Omental fat pad (tissue), 3 donors: ENCODE measurements at regions not wholly inside any gene's neighbourhood (a gene's known extent, or its start where the extent isn't known, plus 50 kb on each side); places are given as distances from the start of the nearest gene placed in this dataset.

Experiments
- ATAC-seq: fragments of 150-250 bp; one replicate; pipeline ENCODE4 v1.9.1; 2016; ENCODE audit warnings: mild to moderate bottlenecking, moderate library complexity; ENCODE audit not compliant: low FRiP score
- DNase-seq: peaks from one replicate; pipeline ENCODE4 v3.0.0-alpha.2; 2019; ENCODE audit warnings: low spot score
- TF ChIP-seq, protein P1 (sequence below), 3 donors: fragments of 450-650 bp; IDR thresholded peaks; one replicate each; pipeline ENCODE4 v1.5.1; 2016 to 2017; ENCODE audit warnings: antibody characterized with exemption in 3 of 3, mild to moderate bottlenecking in 3 of 3, moderate library complexity in 2 of 3

DNA sequence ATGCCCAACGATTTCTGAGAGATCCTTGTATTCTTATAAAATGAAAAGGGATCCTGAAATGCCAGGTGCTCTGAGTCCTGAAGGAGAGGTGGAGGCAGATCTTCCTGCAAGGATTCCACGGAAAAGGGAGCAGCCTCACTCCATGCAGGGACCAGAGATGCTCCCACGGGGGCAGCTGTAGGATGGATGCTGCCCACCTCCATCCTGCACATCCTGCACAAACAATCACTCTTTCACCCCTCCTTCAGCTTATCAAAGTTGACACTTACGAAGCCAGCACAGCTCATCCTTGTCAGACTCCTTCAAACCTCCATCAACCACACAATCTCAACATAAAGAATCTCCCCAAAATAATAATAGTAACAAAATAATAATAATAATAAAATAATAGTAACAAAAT lies 119.1 kb downstream of the GGTLC2 start:
- TF ChIP-seq, protein P1, sequence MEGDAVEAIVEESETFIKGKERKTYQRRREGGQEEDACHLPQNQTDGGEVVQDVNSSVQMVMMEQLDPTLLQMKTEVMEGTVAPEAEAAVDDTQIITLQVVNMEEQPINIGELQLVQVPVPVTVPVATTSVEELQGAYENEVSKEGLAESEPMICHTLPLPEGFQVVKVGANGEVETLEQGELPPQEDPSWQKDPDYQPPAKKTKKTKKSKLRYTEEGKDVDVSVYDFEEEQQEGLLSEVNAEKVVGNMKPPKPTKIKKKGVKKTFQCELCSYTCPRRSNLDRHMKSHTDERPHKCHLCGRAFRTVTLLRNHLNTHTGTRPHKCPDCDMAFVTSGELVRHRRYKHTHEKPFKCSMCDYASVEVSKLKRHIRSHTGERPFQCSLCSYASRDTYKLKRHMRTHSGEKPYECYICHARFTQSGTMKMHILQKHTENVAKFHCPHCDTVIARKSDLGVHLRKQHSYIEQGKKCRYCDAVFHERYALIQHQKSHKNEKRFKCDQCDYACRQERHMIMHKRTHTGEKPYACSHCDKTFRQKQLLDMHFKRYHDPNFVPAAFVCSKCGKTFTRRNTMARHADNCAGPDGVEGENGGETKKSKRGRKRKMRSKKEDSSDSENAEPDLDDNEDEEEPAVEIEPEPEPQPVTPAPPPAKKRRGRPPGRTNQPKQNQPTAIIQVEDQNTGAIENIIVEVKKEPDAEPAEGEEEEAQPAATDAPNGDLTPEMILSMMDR (IDR thresholded peaks at IDR 0.05) = no peak
- ATAC-seq = no peak
- DNase-seq = no peak

DNA sequence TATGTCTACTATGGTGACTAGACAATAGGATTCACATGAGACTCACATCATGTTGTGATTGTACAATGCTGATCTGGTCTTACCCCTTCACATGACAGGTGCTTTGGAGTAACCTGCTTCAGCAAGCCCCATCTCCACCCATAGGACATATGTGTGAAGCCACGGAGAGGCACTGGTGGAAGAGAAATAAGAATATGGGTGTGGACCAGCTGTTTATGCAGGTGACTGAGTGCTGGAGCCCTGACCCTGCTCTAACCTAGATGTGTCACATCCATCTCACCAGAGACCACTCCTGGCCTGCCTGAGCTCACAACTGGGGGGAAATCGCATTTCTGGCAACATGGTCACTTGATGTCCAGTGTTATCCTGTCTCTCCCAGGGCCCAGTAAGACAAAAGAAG lies 119.7 kb downstream of the GGTLC2 start:
- TF ChIP-seq, protein P1 (IDR thresholded peaks at IDR 0.05) = no peak
- DNase-seq (no peak), ATAC-seq (no peak)

DNA sequence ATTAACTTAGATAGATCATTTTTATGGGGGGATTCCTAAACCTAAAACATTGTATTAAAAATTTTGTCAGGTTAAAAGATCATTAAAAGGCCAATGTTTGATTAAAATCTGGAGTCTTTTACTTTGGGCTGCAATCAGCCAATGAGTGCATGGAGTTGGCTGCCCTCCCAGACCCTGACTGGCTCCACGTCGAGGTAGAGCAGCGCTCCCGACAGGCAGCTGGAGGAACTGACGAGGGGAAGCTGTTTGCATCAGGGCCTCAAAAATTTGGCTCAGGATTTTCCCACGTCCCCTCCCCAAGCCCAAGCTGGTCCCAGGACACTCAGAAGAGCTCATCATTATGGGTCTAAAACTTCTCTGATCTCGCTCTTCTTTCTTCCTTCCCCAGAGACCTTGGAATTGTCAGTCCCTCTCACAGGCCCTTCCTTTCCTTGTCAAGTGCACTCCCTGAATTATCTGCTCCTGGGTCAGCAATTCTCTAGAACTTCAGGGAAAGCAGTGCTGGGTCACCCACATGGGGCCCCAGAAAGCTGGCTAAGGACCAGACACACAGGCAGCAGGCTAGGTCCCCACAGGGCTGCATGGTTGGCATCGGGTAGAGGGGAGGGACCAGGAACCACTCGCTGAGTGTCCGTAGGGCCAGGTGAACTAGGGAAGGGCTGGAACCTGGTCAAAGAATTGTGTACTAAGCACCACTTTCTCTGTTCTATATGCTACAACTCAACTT lies 119.6 kb upstream of the IGLL5 start:
- ATAC-seq = no peak
- DNase-seq = no peak
- TF ChIP-seq, protein P1 (IDR thresholded peaks at IDR 0.05) = no peak

DNA sequence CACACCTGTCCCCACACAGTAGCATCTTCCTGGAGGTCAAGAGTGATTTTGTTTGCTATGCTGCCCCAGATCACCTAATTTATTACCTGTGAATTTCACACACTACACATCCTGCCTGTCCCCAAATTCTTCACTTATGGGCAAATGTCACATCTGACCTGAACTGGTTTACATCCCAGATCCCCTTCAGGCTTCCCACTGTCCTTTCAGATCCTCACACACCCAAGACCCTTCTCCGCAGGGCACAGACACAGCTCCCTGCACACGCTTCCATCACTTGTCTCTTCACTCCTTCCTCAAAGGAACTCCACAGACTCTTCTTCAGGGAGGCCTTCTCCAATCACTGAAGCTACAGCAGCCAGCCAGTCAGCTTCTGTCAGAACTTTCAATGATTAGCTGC lies 118.7 kb upstream of the IGLL5 start:
- TF ChIP-seq, protein P1 (IDR thresholded peaks at IDR 0.05) = no peak
- ATAC-seq (no peak), DNase-seq (no peak)

DNA sequence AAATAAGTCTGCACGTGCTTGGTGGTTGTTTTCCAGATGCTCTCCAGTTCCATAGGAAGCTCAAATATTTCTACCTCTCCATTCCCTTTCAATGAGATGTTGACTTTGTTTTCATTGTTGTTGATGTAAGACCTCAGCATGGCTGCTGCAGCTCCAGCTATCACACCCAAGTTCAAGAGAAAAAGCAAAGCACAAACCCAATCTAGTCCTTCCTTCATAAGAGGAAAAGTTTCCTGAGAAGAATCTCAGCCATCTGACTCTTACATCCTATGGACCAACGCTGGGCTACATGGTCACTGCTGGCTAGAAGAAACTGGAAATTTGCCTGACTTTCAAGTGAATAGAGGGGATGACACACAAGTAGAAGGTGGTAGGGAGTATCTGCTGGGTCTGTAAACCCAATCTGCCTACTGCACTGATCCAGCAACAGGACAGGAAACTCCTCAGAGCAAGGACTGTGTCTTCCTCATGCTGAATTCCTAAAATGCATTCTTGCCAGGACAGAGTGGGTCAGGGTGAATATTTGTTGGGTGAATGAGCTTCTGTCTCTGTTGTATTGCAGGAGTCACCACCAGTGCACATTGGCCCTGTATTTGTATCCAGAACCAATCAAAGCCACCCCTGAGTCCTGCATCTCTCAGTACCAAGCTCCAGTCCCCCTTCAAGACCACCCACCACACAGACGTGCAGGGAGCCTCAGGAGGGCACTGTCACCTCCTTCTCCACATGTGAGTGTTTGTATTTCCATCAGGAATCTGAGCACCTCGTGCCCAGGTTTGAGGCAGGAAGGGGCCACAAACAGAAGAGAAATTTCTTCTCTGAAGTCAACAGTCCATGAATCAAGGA lies 118.0 kb upstream of the IGLL5 start:
- TF ChIP-seq, protein P1 (IDR thresholded peaks at IDR 0.05) = no peak
- DNase-seq (no peak), ATAC-seq (no peak)

DNA sequence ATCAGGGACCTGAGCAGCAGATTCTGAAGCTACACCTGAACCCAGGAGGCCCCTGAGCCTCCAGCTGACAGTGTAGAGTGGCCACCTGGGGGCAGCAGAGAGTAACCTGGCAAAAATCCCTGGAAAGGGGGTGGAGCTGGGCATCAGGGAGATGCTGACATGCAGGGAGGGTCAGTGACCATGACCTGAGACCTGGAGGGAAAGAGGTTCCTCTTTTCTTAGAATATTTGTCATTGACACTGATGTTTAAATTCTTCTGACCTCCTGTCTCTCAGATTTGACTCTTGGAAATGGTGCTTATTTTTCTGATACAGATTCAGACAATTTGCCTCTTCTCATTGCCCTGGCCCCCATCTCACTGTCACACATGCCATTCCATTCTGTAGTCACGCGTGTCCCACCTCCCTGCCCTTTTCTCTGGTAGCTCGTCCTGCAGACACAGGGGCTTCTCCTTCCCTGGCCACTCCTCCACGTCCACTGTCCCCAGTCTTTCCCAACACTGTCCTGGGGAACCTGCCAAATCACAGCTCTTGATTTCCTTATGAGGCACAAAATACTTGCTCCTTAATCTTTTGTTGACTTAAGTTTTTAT lies 117.2 kb upstream of the IGLL5 start:
- TF ChIP-seq, protein P1 (IDR thresholded peaks at IDR 0.05) = no peak
- DNase-seq = peak; percentile 41
- no peak for ATAC-seq
